Occipital lobe (tissue), 1 donor: ENCODE measurements at regions not wholly inside any gene's neighbourhood (a gene's known extent, or its start where the extent isn't known, plus 50 kb on each side); places are given as distances from the start of the nearest gene placed in this dataset.

Experiments
- DNase-seq: peaks from one replicate; lab custom pipeline; 2025; lab: John Stamatoyannopoulos, UW

- no peak for DNase-seq
These were observed 260.8 kb upstream of the RRP15 start for GRCh38 chr1:218024211-218024720.

DNA sequence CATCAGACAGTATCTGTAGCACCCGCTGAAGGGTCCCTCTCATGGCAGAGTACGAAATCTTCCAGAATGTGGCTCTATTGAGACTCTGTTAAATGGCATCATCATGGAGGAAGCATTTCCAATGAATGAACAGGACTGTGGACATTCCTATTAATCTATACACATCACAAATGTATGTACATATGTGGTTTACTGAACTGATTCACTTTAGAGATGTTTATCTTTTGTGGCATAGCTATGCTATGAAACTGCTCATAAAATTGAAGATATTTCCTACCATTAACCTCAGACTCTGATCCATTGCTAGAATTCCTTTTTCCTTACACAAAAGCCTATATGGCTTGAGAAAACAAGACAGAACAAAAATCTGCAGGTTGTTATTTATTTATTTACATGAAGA is 259.6 kb upstream of the RRP15 start:
- no peak for DNase-seq

- DNase-seq = no peak
These were observed 257.9 kb upstream of the RRP15 start for GRCh38 chr1:218027152-218027551.

DNA sequence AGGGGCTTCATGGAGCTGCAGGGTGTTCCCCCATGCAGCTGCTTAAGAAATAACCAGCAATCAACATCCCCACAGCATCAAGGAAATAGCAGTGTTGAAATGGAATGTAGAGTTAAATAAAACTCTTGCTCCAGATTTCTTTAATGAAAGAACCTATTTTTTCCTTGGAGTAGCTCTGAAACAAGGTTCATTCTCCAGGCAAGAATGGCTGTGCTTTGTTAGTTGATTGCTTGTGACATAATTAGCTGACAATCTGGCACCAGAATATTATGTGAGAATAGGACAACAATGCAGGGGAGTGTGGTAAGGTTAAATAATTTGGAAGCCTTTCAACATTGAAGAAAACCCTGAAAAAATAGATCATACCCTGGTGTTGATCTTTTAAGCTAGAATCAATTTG is 254.2 kb upstream of the RRP15 start:
- no peak for DNase-seq

GRCh38 chr1:218031901-218032300 is 253.2 kb upstream of the RRP15 start:
- no peak for DNase-seq

DNA sequence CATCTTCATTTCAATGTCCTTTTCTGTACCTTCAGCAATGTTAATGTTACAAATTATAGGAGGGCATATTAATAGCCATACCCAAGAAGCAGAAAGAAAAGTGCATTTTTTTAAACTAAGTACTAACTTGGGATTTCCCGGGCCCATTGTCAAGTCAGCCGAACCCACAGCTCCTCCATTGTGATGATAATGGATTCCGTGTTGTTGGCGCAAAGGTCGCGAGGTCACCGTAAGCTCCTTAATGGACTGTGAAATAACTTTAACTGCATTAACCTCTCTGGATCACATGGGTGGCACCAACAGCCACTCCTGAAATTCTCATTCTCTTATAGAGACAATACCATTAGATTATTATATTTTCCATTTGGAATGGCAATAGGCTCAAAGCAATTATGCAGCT is 250.6 kb upstream of the RRP15 start:
- no peak for DNase-seq

- no peak for DNase-seq
These were observed 236.2 kb upstream of the RRP15 start for GRCh38 chr1:218048828-218049420.

DNA sequence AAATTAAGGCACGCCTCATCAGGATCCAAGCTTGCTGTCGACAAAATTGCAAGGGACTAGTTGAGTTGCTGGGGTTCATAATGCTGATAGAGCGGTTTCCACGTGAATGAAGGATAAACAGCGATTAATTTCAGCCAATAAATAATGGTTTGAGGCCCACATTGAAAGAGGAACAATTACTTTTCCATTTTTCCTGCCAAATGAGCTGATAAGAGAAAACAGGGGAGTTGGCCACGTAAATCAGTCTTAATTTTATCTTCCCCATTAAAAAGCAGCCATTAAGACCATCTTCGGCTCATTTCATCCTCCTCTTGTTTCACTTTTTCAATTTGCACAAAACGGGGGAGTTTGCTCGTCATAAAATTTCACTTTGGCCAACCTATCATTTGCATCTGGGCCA is 235.5 kb upstream of the RRP15 start:
- no peak for DNase-seq

- no peak for DNase-seq
These were observed 226.4 kb upstream of the RRP15 start for GRCh38 chr1:218058730-218059129.

- no peak for DNase-seq
These were observed 220.7 kb upstream of the RRP15 start for GRCh38 chr1:218064426-218064825.

- no peak for DNase-seq
These were observed 218.8 kb upstream of the RRP15 start for GRCh38 chr1:218066332-218066731.

DNA sequence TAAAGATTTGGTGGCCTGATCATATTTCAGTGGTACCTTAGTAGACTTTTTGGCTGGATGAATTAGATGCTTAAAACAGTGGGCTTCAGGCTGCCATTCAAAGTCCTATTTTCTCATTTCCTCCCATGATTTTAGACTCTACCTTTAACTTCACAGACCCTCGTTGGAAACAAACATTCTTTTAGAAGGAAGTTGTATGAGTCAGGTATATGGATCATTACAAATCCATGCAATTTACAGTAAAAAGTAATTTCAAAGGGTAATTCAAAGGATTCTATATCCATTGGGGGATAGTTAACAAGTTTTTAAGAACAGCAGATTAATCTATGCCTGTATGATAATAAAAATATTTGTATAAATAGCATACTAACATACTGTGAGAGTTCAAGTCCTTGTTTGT is 216.9 kb upstream of the RRP15 start:
- DNase-seq = no peak

GRCh38 chr1:218069180-218069579 is 215.9 kb upstream of the RRP15 start:
- DNase-seq = no peak

DNA sequence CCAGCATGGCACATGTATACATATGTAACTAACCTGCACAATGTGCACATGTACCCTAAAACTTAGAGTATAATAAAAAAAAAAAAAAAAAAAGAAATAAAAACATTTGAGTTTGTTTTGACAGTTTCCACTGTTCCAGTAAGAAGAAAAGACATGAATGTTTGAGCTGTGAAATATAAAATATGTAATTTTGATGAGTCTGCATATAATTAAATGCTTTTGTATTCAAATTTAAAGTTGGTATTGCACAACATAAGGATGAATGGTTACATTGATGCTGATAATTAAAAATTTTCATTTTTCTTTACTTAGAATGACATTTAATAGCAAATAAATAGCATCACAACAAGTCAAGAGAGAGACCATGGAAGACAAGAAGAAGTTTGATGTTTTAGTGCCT is 212.0 kb upstream of the RRP15 start:
- no peak for DNase-seq

- DNase-seq = no peak
These were observed 206.2 kb upstream of the RRP15 start for GRCh38 chr1:218078916-218079315.

GRCh38 chr1:218079347-218079746 is 205.7 kb upstream of the RRP15 start:
- no peak for DNase-seq

DNA sequence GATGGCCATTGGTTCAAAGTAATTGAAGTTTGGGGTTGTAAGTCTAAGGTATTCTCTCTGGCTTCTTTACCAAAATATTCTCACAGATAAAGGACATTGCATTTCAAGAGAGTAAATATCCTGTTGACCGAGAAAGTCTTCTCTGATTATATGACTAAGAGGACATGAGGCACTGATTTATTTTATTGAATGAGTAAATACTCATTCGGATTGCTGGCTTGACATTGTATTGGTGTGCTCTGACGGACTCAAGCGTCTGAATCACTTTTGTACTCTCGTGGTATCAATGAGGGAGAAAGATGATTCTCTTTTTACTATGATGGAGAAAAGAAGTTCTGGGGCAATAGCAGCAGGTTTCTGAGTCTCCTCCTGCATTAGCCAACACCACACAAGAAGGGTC is 205.3 kb upstream of the RRP15 start:
- DNase-seq = no peak

DNA sequence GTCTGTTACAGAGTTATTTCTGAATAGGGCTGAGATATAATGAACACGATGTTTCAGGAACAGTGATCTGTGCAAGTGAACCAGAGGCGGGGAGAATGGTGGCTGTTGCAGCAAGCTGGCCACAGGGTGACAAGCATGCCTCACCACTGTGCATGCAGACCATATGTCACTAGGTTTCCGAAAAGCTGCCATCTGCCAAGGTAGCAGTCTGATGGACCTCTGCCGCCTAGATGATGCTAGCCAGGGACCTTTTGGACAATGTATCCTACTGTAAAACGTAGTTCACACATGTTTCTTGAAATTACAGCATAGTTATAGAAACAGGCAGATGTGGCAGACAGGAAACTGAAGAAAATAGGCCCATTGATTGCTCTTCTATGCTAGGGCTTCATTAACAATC is 204.2 kb upstream of the RRP15 start:
- no peak for DNase-seq

DNA sequence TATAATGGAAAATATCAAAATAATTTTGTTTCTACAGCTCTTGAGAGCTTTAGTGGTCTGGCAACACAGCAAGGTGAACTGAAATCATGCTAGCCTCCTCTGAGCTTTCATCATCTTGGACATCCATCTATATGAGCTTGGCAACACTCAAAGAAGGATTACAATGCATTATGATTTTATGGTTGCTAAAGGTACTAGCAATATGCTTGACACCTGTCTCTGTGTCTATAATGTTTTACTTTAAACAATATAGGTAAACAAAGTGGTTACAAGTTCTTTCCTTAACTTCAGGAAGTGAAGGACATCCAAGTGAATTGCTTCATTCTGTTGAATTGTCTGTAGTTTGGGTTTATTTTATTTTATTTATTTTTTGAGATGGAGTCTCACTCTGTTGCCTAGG is 203.7 kb upstream of the RRP15 start:
- DNase-seq = no peak

- DNase-seq = no peak
These were observed 194.6 kb upstream of the RRP15 start for GRCh38 chr1:218090459-218090858.

GRCh38 chr1:218101409-218101808 is 183.7 kb upstream of the RRP15 start:
- DNase-seq = no peak

DNA sequence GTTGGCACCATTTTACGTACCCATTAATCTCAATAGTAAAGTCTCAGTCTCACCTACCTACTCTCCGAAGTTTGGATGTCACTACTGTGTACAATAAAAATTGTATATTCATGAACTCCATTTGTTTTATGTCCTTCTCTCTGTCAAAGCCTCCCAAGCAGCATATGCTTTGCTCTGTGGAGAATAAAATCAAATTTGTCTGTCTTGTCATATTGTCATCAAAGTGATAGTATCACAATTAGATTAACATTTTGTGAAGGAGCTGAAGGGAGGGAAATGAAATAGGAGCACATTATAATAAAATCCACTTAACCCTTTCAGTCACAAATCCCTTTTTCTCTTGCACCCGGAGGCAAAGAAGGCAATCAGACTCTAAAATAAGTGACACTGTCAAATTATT is 177.1 kb upstream of the RRP15 start:
- no peak for DNase-seq

- no peak for DNase-seq
These were observed 172.2 kb upstream of the RRP15 start for GRCh38 chr1:218112862-218113261.

DNA sequence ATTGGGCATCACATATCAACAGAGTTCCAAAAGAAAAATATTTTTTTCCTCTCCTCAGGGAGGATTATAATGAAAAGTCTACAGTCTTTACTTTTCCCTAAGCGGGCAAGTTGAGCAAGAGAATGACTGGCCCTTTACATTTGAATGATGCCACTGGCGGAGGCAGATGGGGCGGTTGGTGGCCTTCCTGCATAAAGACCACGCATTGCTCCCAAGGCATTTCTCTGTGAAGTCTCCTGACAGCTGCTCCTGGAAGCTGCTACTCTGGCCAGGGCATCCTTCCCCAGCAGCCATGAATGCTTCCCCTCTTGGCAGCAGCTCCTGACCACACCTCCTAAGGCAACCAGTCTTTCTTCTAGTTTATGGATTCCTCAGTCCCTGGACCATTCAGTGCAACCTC is 161.1 kb upstream of the RRP15 start:
- no peak for DNase-seq
